Activated CD8-positive, alpha-beta memory T cell treated with anti-CD3 and anti-CD28 coated beads, Interleukin-2, amount 50 U/mL, for 48 hours (primary cell): ENCODE measurements at regions not wholly inside any gene's neighbourhood (a gene's known extent, or its start where the extent isn't known, plus 50 kb on each side); places are given as distances from the start of the nearest gene placed in this dataset.

ENCODE experiments used
- DNase-seq: peaks from one replicate; pipeline ENCODE4 v3.0.0-alpha.2; 2020

- DNase-seq: no peak
These were observed 331.7 kb upstream of the ZMIZ1 start for GRCh38 chr10:78736926-78737630.

GRCh38 chr10:78737883-78738856 is 330.6 kb upstream of the ZMIZ1 start:
- DNase-seq: no peak

GRCh38 chr10:78738861-78739260 is 329.9 kb upstream of the ZMIZ1 start:
- DNase-seq: no peak

- DNase-seq: no peak
These were observed 329.2 kb upstream of the ZMIZ1 start for GRCh38 chr10:78739444-78740053.

DNA sequence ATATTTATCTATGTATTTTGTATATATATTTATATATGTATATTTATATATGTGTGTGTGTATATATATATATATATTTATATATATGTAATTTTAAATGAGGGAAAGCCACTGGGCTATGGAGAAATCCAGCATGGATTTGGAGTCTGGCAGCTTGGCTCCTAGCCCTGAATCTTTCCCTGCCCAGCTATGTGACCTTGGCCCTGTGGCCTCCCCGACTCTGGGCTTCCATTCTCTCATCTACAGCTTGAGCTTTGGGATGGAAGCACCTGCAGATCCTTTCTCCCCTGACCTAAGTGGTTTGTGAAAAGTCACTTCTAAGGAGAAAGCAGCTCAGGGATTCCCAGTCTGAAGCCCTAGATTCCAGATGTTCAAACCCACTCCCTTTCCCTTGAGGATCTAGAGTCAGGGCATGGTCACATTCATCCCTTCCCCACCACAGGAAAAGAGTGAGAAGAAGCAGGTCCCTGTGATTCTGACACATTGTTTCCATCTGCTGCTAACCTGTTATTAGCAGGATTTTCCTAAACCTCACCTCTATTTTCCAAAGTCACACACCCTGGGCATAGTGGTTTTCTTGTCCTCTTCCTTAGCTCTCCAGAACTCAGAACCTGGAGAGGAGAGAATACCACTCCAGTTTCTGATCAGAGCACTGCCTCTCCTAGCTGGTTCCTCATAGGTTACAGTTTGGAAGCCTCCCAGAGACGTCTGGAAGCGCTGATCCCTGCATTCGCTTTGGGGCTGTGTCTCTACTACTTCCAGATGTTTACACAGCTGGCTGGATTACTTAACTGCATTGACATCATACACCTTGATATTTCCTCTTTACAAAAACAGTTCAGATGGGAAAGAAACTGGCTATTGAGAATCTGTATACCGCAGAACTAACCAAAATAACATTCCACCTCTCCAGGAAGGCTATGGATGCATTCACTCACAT is 327.5 kb upstream of the ZMIZ1 start:
- no peak for DNase-seq

GRCh38 chr10:78742406-78742729 is 326.4 kb upstream of the ZMIZ1 start:
- DNase-seq: no peak

GRCh38 chr10:78742730-78743615 is 325.8 kb upstream of the ZMIZ1 start:
- DNase-seq: no peak

GRCh38 chr10:78744056-78744455 is 324.7 kb upstream of the ZMIZ1 start:
- DNase-seq: no peak

DNA sequence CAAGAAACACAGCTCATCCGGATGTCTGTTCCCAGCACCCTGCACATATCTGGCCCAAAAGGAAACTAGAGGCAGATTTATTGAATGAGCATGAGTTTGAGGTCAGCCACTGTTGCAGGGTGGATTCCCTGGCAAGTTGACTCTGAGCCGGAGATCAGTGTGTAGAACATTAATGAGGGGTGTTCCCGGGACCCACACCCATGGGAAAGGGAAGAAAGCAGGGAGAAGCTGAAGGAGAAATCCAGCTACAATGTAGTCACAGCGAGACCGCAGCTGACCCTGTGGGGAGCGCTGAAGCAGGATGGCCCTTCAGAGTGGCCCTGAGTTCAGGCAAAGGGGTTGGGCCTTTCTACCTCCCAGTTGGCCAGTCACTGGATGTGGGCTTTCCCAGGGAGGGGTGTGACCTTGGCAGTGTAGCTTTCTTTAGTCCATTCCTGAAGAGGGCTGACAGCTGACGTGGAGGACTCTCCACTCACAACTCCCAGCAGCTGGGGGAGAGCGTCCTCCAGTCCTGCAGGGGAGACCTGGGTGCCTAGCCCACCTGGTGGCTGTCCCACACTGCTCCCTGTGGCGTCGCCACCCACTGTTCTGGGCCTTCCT is 324.2 kb upstream of the ZMIZ1 start:
- DNase-seq: no peak

GRCh38 chr10:78745441-78745840 is 323.3 kb upstream of the ZMIZ1 start:
- no peak for DNase-seq

DNA sequence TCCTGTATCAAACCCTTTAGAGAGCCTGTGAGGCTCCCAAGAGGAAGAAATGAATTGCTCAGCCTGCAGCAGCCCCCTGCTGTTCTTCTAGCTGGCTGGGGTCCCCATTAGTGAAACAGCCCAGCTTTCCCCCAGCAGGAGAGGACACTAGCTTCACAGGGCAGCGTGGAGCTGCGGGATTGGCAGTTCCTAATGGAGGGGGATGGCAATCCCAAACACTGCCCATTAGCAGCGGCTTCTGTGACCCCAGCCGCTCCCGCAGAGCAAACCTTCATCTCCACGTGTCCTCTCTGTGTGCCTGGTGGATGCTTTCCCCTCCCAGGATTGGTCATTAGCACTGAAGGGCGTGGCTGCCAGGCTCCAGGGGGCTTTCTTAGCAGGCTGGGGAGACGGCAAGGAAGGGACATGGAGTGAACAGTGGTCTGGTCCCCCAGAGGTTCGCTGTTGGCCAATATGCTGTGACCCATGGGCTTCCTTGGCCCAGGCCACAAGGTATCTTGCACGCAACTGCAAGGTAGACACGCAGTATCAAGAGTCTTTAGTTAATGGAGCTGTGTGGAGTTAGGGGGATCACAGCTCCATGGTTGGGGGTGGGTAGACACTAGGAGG is 322.5 kb upstream of the ZMIZ1 start:
- DNase-seq: no peak

GRCh38 chr10:78747401-78748234 is 321.1 kb upstream of the ZMIZ1 start:
- no peak for DNase-seq

GRCh38 chr10:78748235-78748533 is 320.6 kb upstream of the ZMIZ1 start:
- DNase-seq: no peak

- no peak for DNase-seq
These were observed 319.6 kb upstream of the ZMIZ1 start for GRCh38 chr10:78749200-78749599.

DNA sequence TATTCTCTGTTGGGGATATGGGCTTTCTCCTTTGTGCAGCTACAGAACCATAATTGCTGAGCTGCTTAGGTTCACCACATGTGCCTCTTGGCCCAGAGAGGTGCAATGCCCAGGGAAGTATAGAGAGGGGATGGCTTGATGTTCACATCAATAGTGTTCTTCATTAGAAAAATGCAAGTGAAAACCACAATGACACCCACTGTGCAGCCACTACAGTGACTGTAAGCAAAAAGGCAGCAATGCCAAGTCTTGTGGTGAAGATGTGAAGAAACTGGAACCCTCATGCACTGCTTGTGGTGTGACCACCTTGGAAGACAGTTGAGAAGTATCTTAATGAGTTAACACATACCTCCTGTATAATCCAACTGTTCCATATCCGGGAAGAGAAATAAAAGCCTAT is 318.9 kb upstream of the ZMIZ1 start:
- no peak for DNase-seq

DNA sequence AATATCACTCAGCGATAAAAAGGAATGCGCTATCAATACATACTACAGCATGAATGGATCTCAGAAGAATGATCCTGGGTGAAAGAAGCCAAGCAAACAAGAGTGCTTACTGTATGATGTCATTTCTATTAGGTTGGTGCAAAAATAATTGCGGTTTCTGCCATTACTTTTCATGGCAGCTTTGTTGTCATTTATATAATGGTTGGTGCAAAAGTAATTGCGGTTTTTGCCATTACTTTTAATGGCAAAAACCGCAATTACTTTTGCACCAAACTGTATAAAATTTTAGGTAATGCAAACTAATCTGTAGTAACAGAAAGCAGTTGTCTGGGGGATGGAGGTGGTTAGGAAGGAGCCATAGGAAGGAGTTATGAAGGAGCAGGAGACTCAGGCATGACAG is 318.3 kb upstream of the ZMIZ1 start:
- no peak for DNase-seq

DNA sequence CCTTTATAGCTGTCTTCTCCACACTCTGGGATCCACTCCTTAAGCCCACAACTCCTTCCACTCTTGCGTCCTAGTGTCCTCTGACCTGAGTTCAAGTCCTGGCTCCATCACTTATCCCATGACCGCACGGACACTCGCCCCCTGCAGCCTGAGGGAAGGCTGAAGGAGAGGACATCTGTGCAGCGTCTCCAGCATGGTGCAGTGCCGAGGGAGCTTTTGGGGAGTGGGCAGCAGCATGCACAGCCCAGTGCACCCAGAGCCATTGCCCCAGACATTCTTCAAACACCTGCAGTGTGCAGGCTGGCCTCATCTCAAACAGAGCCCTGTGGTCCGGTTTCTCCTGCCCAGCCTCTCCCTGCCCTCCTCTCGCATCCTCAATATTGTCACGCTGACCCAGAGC is 317.1 kb upstream of the ZMIZ1 start:
- no peak for DNase-seq

- no peak for DNase-seq
These were observed 316.5 kb upstream of the ZMIZ1 start for GRCh38 chr10:78752221-78752620.

GRCh38 chr10:78752708-78753107 is 316.1 kb upstream of the ZMIZ1 start:
- no peak for DNase-seq
